HG03571 (cell line): ENCODE measurements at regions not wholly inside any gene's neighbourhood (a gene's known extent, or its start where the extent isn't known, plus 50 kb on each side); places are given as distances from the start of the nearest gene placed in this dataset.
"Not testable (repeated sequence)": the region's sequence is repeated elsewhere in the genome, so short reads cannot be mapped to it uniquely, and the experiment has no call there.

Experiments
- ATAC-seq: cut with Tn5 transposase; IDR thresholded peaks from one replicate; pipeline ENCODE4 v1.9.1; 2021; ENCODE audit not compliant: unreplicated experiment

GRCh38 chr7:19623676-19624075 is 85.2 kb downstream of the POLR1F start:
- ATAC-seq: no peak

GRCh38 chr7:19621740-19622139 is 87.1 kb downstream of the POLR1F start:
- ATAC-seq: no peak

GRCh38 chr7:19620470-19620869 is 88.4 kb downstream of the POLR1F start:
- no peak for ATAC-seq

- ATAC-seq: no peak
Observed at GRCh38 chr7:19619122-19619521, 89.7 kb downstream of the POLR1F start.

- ATAC-seq: no peak
Observed at GRCh38 chr7:19617901-19618300, 90.9 kb downstream of the POLR1F start.

- no peak for ATAC-seq
Observed at GRCh38 chr7:19610194-19610943, 98.5 kb downstream of the POLR1F start.

GRCh38 chr7:19589446-19589845 is 119.4 kb downstream of the POLR1F start:
- ATAC-seq: no peak

GRCh38 chr7:19587291-19587690 is 121.5 kb downstream of the POLR1F start:
- no peak for ATAC-seq

GRCh38 chr7:19585761-19586160 is 123.1 kb downstream of the POLR1F start:
- no peak for ATAC-seq

- no peak for ATAC-seq
Observed at GRCh38 chr7:19575909-19576557, 132.8 kb downstream of the POLR1F start.

- ATAC-seq: no peak
Observed at GRCh38 chr7:19574131-19574530, 134.7 kb downstream of the POLR1F start.

- ATAC-seq: no peak
Observed at GRCh38 chr7:19572566-19572965, 136.3 kb downstream of the POLR1F start.

GRCh38 chr7:19567011-19567410 is 141.8 kb downstream of the POLR1F start:
- no peak for ATAC-seq

GRCh38 chr7:19565602-19566001 is 143.2 kb downstream of the POLR1F start:
- ATAC-seq: no peak

GRCh38 chr7:19561121-19561805 is 147.6 kb downstream of the POLR1F start:
- ATAC-seq: no peak

- no peak for ATAC-seq
Observed at GRCh38 chr7:19560111-19560883, 148.5 kb downstream of the POLR1F start.

- no peak for ATAC-seq
Observed at GRCh38 chr7:19558527-19558926, 150.3 kb downstream of the POLR1F start.

GRCh38 chr7:19557726-19558465 is 150.9 kb downstream of the POLR1F start:
- no peak for ATAC-seq

GRCh38 chr7:19554581-19554980 is 154.3 kb downstream of the POLR1F start:
- ATAC-seq: no peak

- ATAC-seq: no peak
Observed at GRCh38 chr7:19552576-19552975, 156.3 kb downstream of the POLR1F start.

GRCh38 chr7:19549246-19549645 is 159.6 kb downstream of the POLR1F start:
- ATAC-seq: not testable (repeated sequence)
